ENCODE measurements at regions not wholly inside any gene's neighbourhood (a gene's known extent, or its start where the extent isn't known, plus 50 kb on each side); places are given as distances from the start of the nearest gene placed in this dataset.

- Histone ChIP-seq H3K4me2 (ENCODE audit: insufficient read depth, low read length) (no peak overlapping the region), H3K4me1 (ENCODE audit: control insufficient read depth, extremely low read depth, insufficient read depth, low read length) (no peaks in the 10 kb centered on the region), H3K9ac (replicated peaks; ENCODE audit: extremely low read depth, insufficient read depth, low read length) (no peak overlapping the region), H3K27ac (ENCODE audit: insufficient read depth, low read depth, low read length) (no peak overlapping the region), H4K20me1 (replicated peaks; ENCODE audit: control insufficient read depth, extremely low read depth, insufficient read depth, low read length) (no peaks in the 10 kb centered on the region), H3K9me1 (replicated peaks; ENCODE audit: control insufficient read depth, extremely low read depth, insufficient read depth, low read length) (no peaks in the 10 kb centered on the region), H3K36me3 (ENCODE audit: control insufficient read depth in 2 of 2, extremely low read depth in 1 of 2, insufficient read depth in 2 of 2, low read length in 2 of 2) (no peaks in the 10 kb centered on the region), H3K27me3 (ENCODE audit: control insufficient read depth in 2 of 2, insufficient read depth in 2 of 2, low read length in 2 of 2) (no peaks in the 10 kb centered on the region), H3K4me3 (replicated peaks in 1 of 3; ENCODE audit: insufficient read depth in 1 of 3, low read depth in 1 of 3, low read length in 3 of 3) (no peak overlapping the region), H2AFZ (ENCODE audit: low read depth, low read length) (no peak overlapping the region), H3K79me2 (ENCODE audit: control insufficient read depth, insufficient read depth, low read length) (no peaks in the 10 kb centered on the region), H3K9me3 (replicated peaks; ENCODE audit: control insufficient read depth, insufficient read depth, low read length) (no peaks in the 10 kb centered on the region)
- no TSS peak for BruUV-seq (replicated peaks)
- FAIRE-seq (no peak), DNase-seq (ENCODE audit: low read depth, low spot score) (no peak)
- CTCF ChIA-PET: no interaction called here
- no peak for TF ChIP-seq FOS (IDR thresholded peaks at IDR 0.05; ENCODE audit: borderline replicate concordance, insufficient read depth, low read length)
- no peak for TF ChIP-seq MAX (IDR thresholded peaks at IDR 0.05; ENCODE audit: insufficient read depth, insufficient read length)
- intact Hi-C loops (cut with micrococcal nuclease) (no loop called here), dilution Hi-C loops (cut with MboI; ENCODE audit: extremely low pct_ligation_motif_present, low sequenced_read_pairs) (no loop called here)
- POLR2A ChIA-PET: no interaction called here
Observed at GRCh38 chr6:133635447-133635846, 253.5 kb upstream of the TCF21 start.

- FAIRE-seq (no peak), DNase-seq (ENCODE audit: low read depth, low spot score) (no peak)
- no peak overlapping the region for H3K4me3 ChIP-seq (replicated peaks in 1 of 3; ENCODE audit: insufficient read depth in 1 of 3, low read depth in 1 of 3, low read length in 3 of 3)
- no peak overlapping the region for H2AFZ ChIP-seq (ENCODE audit: low read depth, low read length)
- no peaks in the 10 kb centered on the region for H3K79me2 ChIP-seq (ENCODE audit: control insufficient read depth, insufficient read depth, low read length)
- H3K9me3 ChIP-seq (replicated peaks; ENCODE audit: control insufficient read depth, insufficient read depth, low read length): no peaks in the 10 kb centered on the region
- BruUV-seq (replicated peaks): no TSS peak
- TF ChIP-seq POLR2A (IDR thresholded peaks at IDR 0.05; ENCODE audit: low read depth, low read length): no peak
- no peak overlapping the region for H3K27ac ChIP-seq (ENCODE audit: insufficient read depth, low read depth, low read length)
- intact Hi-C loops (cut with micrococcal nuclease): no loop called here
- H3K9me1 ChIP-seq (replicated peaks; ENCODE audit: control insufficient read depth, extremely low read depth, insufficient read depth, low read length): no peaks in the 10 kb centered on the region
- H3K36me3 ChIP-seq (ENCODE audit: control insufficient read depth in 2 of 2, extremely low read depth in 1 of 2, insufficient read depth in 2 of 2, low read length in 2 of 2): no peaks in the 10 kb centered on the region
- H3K4me2 ChIP-seq (ENCODE audit: insufficient read depth, low read length): no peak overlapping the region
- ChIA-PET CTCF (no interaction called here), POLR2A (no interaction called here)
- no peaks in the 10 kb centered on the region for H3K4me1 ChIP-seq (ENCODE audit: control insufficient read depth, extremely low read depth, insufficient read depth, low read length)
- H3K9ac ChIP-seq (replicated peaks; ENCODE audit: extremely low read depth, insufficient read depth, low read length): no peak overlapping the region
- dilution Hi-C loops (cut with MboI; ENCODE audit: extremely low pct_ligation_motif_present, low sequenced_read_pairs): no loop called here
- H4K20me1 ChIP-seq (replicated peaks; ENCODE audit: control insufficient read depth, extremely low read depth, insufficient read depth, low read length): no peaks in the 10 kb centered on the region
- H3K27me3 ChIP-seq (ENCODE audit: control insufficient read depth in 2 of 2, insufficient read depth in 2 of 2, low read length in 2 of 2): no peaks in the 10 kb centered on the region
Observed at GRCh38 chr6:133637436-133637835, 251.5 kb upstream of the TCF21 start.
